GM19452 (cell line): ENCODE measurements at regions not wholly inside any gene's neighbourhood (a gene's known extent, or its start where the extent isn't known, plus 50 kb on each side); places are given as distances from the start of the nearest gene placed in this dataset.

Experiments used
- ATAC-seq: cut with Tn5 transposase; IDR thresholded peaks from one replicate; pipeline ENCODE4 v1.9.1; 2021; ENCODE audit not compliant: unreplicated experiment

DNA sequence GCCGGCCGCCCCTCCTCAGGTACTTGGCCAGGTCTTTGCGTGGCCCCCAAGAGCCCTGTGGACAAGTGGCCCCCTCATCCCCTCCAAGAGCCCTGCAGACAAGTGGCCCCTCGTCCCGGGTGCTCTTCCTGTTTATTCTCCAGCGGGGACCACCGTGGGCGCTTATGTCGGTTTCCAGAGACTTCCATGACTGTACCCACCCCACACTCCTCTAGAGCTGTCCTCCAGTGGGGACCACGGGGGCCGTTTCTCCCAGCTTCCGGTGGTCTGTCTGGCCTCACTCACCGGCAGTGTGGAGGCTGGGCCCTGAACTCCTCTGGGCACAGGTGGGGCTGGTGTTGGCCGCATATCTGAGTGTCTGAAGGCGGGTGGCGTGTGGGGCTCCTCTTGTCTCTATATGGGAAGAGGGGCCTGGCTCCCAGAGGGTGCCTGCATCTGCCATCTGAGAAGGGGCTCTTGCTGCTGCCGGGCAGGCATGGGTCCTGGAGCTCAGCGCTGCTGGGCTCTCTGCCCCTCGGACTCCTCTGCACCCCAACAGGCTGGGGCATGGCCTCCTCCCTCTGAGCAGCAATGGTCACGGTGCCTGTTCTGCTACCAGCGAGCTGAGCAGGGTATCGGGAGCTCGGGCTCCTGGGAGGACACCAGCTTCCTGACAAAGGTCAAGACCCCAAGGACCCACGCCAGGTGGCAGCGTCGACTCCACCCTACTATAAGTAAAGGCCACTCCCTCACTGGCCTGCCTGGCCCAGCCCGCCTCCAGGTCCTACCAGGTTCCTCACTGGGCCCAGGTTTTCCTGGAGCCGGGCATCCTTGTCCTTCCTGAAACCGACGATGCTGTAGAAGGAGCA lies 1264.3 kb downstream of the BRD1 start:
- ATAC-seq: no peak

DNA sequence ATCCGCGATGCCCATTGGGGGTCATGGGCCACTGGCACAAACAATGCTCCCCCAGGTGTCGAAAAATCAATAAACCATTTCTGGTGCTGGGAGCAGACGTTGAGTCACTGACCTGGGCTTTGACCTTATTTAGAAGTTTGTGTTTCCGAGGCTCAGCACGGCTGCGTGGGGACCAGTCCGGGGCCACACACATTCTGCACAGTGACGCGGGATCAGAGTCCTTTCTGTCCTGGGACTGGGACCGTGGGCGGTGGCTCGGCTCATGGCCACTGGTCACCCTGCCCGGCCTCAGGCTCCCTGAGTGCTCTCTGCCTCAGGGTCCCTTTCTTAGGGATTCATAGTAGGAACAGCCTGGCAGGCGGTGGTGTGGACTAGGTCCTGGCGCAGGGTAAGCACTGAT lies 1266.0 kb downstream of the BRD1 start:
- ATAC-seq: no peak

DNA sequence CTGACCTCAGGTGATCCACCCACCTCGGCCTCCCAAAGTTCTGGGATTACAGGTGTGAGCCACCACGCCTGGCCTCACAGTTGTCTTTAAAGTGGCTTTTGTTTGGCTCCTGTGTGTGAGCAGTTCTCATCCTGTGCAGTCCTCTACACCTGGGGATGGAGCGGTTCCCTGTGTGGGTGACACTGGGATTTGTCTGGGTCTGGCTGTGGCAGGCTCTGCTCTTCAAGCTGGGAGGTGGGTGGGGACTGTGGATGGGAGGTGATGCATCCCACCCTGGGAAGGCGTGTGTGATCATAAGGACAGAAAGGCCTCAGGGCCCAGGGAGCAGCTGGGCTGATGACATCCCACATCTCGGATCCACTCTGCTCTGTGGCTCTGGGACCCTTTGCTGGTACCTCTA lies 1266.8 kb downstream of the BRD1 start:
- ATAC-seq: no peak

DNA sequence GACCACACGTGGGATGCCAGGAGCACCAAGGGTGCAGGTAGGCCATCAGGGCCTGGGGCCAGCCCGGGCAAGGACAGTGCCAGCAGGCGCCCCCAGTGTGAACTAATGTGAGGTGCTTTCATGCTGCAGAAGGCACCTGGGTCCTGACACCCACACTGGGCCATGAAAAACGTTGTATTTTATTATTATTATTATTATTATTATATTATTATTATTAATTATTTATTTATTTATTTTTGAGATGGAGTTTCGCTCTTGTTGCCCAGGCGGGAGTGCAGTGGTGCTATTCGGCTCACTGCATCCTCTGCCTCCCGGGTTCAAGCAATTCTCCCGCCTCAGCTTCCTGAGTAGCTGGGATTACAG lies 1267.3 kb downstream of the BRD1 start:
- no peak for ATAC-seq

DNA sequence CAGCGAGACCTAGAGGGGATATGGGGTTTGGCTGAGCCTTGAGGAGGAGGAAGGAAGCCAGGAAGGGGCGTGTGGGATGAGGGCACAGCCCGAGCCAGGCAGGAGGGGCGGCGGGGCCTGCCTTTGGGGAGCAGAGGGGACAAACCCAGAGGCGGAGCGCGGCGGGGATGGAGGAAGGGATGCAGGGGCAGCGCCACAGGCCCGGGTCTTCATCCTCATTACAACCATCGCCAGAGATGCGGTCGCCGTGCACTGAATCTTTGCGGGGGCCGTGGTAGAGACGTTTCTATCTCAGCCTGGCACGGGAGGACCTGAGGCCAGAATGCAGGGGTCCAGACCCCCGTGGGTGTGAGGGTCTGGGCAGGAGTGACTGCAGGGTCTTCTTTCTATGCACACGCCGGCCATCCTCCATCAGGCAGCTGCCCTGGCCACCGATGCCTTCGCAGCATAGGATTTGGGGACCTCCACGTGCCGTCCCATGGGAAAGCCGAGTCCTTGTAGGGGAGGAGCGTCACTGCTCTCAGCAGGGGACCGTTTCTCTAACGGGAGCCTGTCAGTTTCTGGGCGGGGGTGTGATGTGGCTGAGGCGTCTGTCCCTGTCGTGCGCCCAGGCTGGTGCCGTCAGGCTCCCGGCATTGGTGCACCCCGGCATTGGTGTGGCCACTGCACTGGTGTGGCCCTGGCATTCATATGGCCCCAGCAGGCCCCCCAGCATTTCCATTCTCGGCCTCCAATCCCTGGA lies 1267.9 kb downstream of the BRD1 start:
- ATAC-seq: no peak

DNA sequence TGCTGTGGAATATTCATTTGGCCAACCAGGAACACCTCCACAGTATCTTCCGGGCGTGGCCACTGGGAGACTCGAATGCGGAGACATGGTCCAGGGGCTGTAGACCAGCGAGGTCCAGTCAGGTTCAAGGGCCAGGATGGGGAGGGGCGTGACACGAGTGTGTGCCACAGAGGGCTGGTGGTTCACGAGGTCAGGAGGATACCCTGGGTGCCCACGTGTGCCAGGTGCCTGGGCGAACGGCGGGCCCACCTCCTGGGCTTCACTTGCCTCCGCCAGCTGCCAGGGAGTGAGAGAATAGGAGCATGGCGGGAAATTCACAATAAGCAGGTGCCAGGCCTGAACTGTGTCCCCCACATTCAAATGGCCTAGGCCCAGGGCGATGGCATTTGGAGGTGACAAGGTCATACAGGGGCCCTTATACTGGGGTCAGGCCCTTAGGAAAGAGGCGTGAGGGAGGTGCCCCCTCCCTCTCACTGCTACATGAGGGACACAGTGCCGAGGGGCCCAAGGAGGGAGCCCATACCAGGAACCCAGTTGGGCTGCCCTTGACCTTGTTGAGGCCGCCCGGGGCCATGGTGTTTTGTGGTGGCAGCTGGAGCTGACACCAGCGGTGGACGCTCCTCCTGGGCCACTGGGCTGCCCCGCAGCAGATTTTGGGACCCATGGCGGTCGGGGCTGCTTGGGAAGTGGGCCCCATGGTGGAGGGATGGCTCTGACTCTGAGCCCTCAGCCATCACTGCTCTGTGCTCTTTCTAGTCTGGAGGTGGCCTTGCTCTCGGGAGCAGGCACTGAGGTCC lies 1268.9 kb downstream of the BRD1 start:
- ATAC-seq: no peak

DNA sequence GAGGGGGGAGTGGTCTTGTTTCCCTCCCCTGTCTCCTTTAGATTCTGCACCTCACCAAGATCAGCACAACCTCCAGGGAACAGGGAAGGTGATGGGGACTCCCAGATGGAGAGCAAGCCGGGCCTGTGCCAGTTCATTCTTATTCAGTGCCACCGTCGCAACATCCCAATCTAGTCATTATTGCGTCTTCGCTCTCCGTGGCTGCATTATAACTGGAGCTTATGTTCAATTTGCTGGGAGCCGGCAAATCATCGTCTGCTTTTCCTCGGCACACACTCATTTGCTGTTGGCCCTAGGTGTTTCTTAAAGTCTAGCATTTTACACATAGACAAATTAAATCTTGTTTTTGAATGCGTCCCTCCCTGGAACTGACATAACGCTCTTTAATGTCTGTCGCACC lies 1269.7 kb downstream of the BRD1 start:
- no peak for ATAC-seq

DNA sequence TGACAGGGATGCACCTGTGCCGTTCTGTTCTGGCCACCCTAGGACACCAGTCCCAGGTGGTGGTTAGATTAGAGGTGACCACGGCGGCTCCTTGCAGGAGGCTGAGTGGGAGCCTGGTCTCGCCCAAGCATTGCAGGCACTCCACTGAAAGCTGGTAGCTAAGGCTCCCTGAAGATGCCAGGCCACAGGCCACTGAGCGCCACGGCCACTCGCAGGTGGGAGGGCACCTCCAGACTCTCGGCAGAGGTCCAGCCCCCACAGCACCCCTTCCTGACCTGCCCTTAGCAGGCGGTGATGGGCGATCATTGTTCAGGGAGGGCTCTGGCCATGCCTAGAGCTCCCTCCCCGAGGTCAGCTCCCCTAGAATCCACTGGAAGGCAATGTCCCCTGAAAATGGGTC lies 1270.2 kb downstream of the BRD1 start:
- ATAC-seq: no peak

DNA sequence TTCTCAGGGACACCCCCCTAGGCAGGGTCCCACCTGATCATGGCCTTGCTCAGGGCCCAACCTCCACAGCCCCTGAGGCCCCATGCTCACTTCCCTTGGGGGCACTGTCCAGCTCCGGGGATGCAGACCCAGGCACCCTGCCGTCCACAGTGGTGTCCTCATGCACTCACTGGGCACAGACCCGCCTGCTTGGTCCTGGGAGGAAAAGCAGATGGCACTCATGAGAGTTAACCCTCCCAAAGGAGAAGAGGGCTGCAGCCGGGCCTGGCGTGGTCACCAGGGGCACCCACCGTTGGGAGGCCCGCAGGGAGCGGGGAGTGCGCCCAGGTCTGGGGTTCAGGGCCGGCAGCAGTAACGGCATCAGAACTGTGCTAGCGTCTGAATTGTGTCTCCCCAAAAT lies 1270.9 kb downstream of the BRD1 start:
- no peak for ATAC-seq

DNA sequence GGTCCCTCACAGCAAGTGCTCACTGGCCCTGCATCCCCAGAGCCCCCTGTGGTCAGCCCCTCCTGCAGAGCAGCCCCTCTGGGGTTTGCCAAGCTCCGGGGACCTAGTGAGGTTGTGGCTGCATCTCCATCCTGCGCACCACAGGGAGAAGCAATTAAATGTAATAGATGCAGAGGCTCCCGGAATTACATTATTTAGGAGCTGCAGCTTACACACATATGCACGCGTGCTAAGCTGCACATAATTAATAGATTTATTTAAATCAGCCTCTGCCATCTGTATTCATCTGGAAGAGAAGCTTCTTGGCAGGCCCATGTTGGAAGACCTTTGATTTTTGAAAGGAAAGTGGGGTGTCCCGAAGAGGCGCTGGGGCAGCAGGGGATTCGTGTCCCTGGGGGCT lies 1271.5 kb downstream of the BRD1 start:
- no peak for ATAC-seq

DNA sequence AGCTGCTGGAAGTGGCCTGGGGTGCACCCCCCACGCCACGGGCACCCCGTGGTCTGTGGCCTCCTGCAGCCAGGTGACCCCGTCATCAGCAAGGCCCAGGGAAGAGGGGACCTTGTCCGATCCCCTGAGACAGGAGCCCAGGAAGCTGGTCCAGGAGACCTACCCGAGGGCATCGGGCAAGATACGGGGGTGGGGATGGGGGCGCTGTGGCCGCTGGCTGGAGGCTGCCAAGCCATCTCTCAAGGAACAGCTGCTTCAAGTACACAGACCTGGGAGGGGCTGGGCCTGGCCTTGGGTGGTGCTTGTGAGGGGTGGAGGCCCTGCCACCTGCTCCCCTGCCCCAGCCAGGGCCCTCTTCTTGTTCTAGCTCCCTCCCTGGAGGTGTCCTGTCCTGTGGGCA lies 1272.1 kb downstream of the BRD1 start:
- ATAC-seq: no peak

DNA sequence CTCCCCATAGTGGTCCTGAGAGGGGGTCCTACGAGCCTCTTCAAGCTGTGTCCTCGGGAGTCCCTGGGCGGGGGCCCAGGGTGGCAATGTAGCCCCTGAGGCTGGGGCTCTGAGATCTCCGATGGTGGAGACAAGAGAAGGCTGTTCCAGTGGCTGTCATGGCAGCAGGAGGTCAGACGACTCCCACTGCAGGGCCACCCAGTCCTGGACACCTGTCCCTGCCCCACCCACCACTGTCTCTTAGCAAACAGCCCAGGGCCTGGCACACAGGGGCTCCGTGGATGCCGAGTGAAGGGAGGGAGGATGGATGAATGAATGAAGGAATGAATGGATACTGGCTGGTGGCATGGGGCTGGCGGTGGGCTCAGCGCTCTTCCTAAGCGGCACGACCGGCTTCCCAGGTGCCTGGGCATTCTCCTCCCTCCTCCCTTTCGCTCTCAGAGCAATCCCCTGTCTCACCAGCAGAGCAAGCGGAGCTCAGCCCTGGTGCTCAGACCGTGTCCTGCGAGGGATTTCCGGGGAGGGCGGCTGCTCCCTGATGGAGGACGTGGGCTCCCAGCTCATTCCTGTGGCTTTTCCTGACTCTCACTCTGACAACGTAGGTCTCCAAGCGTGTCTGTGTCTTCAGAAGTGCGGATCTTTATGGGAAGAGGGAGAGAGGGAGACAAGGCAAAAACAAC lies 1272.6 kb downstream of the BRD1 start:
- ATAC-seq: no peak

DNA sequence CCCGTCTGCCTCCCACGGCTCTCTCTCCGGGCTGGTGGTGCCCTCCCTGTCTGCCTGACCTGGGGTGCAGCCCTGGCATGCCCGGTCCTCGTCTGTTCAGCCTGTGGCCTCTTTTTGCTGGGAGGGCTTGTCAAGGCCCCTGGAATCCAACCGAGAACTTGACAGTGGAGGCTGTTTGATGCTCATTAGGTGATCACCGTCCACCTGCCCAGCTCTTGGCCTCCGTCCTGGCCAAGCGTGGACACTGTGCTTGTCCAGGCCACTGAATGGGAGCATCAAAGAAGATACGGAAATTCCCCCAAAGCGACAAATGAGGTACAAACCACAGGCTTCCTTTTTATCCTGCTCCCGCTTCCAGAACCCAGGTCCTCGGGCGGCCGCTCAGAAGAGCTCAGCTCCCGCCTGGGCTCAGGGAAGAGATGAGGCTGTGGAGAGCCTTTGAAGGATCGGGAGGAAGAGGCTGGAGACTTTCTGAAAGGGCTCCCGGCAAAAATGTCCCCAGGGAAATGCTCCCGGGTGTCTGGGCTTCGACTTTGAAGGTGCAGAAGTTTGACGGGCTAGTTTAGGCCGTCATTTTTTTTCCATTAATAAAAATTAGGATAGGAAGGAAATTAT lies 1273.9 kb downstream of the BRD1 start:
- no peak for ATAC-seq

DNA sequence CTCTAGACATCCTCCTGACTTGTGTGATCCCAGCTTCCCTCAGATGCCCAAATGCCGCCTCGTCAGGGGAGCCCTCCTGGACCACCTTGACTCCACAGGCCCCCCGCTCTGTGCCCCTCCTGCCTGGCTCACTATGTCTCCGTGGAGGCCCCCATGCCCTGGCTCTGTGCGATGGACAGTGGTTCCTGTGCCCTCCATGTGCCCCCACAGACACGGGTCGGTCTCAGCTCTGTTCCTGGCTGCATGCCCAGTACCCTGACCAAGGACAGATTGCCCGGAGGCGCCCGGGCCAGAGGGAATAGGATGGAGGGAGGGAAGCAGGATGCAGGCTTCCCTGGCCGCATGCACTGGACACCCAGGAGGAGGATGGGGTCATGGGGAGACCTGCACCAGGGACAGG lies 1274.6 kb downstream of the BRD1 start:
- no peak for ATAC-seq

DNA sequence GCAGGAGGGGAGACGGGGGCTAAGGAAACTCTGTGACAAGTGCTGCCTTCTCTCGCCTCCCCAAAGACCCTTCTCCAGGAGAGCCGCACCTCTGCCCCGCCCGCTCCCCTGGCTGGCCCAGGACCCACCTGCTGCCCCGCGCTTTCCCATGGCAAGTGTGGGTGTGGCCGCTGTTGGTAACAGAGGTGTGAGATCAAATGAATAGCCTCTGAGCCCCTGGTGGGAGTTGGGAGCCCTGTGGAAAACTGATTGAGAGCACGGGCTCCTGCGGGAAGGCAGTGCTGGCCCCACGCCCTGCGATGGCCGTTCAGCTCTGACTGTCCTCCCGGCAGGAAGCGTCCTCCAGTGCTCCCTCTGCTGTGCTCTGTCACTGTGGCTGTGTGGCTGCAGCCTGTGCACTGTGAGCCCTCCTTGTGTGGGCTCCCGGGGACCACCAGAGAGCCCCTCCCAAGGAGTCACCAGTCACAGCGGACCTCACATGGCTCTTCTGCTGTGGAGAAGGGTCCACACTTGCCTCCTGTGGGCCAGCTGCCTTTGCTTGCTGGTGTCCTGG lies 1275.9 kb downstream of the BRD1 start:
- ATAC-seq: no peak

DNA sequence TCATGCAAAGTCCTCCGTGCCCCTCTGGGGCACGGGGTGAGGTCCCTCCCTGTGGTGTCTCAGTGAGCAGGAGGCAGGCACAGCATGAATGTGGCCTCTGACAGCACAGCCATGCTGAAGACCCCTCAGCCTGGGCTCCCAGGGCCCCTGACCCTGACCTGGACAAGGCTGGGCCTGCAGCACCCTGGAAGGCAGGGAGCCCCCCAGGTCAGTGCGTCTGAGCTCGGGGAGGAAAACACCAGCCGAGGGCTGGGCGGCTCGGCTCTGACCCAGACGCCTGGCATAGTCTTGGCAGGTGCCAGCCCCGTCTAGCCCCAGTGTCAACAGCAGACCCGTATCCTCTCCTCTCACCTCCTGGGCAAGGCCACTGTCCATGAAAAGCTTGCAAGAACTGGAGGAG lies 1276.6 kb downstream of the BRD1 start:
- no peak for ATAC-seq

DNA sequence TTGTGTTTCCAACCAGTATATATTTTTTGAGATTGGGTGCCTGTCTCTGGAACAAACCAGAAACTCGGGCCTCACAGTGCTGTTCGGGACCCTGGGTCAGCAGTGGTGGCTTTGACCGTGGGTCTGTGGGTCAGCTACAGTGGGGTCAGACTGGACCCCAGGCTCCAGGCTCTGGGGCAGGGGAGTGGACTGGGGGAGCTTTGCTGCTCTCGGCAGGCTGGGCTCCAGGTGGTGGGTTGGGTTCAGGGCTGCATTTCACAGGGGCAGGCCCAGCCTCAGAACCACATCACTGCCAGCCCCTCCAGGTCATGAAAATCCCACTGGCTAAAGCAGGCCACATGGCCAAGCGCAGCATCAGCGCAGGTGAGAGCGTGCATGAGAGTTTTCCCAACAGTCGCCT lies 1279.3 kb downstream of the BRD1 start:
- ATAC-seq: no peak

DNA sequence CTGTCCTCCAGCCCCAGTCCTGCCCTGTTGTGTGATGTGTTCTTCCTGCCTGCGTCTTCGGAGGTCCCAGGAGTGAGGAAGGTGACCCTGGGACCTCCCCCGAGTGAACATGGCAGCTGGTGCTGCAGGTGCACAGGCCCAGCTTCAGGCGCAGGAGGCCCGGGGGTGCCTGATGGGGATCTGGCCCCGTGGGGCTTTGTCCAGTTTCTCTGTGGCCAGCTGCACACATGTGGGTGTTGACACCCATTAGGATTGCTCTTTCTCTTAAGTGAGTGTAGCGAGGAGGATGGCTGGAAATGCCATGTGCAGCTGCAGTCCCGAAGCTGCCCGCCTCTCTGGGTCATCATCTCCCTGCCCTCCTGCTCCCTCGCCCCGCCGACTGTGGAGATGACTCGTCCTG lies 1279.7 kb downstream of the BRD1 start:
- ATAC-seq: no peak

DNA sequence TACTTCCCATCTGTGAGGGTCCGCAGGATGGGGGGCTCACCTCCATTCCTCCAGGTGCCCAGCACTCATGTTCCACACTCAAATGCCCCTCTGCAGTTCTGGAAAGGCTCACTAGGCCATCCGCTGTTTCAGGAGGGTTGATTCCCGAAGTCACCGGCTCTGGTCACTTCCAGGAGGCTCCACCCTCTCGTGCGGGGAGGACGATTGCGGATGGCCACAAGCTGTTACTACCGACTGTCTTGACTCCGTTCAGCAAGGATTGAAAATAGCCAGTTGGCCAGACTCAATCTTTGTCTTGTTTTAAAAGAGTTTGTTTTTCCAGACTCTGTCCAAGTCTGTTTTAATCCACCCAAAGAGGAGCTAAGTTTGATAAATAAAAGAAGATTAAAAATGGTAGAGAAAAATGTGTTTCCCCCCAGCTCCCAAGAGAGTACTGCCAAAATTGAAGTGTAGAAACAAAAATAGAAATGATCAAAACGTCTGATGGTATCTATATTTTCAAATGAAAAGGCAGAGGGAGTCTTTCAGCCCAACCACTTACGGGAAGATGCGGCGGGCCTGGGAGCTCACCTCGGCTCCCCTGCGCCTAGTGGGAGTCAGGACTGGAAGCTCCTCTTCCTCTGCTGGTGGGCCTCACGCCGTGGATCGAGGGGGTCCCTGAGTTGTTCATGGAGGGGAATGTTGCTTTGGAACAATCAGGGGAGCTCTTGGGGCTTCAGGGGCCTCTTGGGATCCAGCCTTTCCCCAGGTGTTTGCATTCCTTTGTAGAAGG lies 1280.8 kb downstream of the BRD1 start:
- ATAC-seq: no peak

DNA sequence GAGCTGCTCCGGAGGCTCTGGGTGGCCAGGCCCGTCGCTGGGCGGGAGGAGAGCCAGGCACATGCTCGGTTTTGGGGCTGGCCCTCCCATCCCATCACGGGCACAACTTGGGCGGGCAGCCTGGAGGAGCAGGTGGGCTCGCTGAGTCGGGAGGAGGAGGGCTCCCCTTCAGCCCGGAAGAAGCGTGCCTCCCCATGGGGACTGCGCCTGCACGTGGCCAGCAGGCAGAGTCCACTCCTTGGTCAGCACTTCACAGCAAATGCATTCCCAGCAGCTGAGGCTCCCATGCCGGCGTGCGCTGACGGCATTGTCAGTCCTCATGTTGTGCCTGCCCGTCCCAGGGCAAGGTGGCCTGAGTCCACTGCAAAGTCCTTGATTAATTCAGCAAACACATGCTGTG lies 1281.7 kb downstream of the BRD1 start:
- ATAC-seq: no peak
